ENCODE measurements at regions not wholly inside any gene's neighbourhood (a gene's known extent, or its start where the extent isn't known, plus 50 kb on each side); places are given as distances from the start of the nearest gene placed in this dataset.
"Not testable (repeated sequence)": the region's sequence is repeated elsewhere in the genome, so short reads cannot be mapped to it uniquely, and the experiment has no call there.

DNA sequence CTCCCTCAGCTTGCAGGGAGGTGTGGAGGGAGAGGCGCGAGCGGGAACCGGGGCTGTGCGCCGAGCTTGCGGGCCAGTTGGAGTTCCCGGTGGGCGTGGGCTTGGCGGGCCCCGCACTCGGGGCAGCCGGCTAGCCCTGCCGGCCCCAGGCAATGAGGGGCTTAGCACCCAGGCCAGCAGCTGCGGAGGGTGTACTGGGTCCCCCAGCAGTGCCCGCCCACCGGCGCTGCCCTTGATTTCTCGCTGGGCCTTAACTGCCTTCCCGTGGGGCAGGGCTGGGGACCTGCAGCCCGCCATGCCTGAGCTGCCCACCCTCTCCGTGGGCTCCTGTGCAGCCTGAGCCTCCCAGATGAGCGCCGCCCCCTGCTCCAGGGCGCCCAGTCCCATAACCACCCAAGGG lies 537.3 kb downstream of the ZBBX start:
- TF ChIP-seq POLR2AphosphoS5, POLR2A, SPI1, TAF1 (IDR thresholded peaks at IDR 0.05; ENCODE audit: low read depth, low read length): not testable (repeated sequence)
